HepG2 (cell line): ENCODE measurements at regions not wholly inside any gene's neighbourhood (a gene's known extent, or its start where the extent isn't known, plus 50 kb on each side); places are given as distances from the start of the nearest gene placed in this dataset.

Source experiments
- ATAC-seq: fragments of 200-7000 bp; cut with Tn5 transposase; 3 replicates; pipeline ENCODE4 v1.9.1; 2020; ENCODE audit warnings: mild to moderate bottlenecking, moderate library complexity
- BruUV-seq: library from RNA; stranded (reverse); fragments of 400-500 nt; replicated peaks from 2 replicates; lab custom pipeline; 2021; lab: Mats Ljungman, UMichigan
- CTCF ChIA-PET: fragments of 300-600 bp; formaldehyde crosslinking; extraction: SDS; loops from one replicate; lab custom pipeline; 2021; ENCODE audit warnings: low total read pairs, inconsistent platforms, low intra/inter-chr PET ratio; lab: Yijun Ruan, JAX
- POLR2A ChIA-PET: fragments of 350-600 bp; sonication (Branson Sonifier 250); formaldehyde crosslinking; loops from one replicate; lab custom pipeline; 2020; ENCODE audit warnings: antibody characterized with exemption, inconsistent platforms; lab: Yijun Ruan, JAX
- DNase-seq: peaks from one replicate; pipeline ENCODE4 v3.0.0-alpha.2; 2015; ENCODE audit warnings: low spot score
- FAIRE-seq: peaks from 3 replicates; lab custom pipeline; 2011; peaks lifted over from hg19 to GRCh38; lab: Jason Lieb, UNC
- H2AFZ ChIP-seq: one replicate; pipeline ENCODE4 v1.6.1; 2011; ENCODE audit warnings: low read length, inconsistent platforms
- H3K27ac ChIP-seq: fragments of 300-600 bp; 3 replicates; pipeline ENCODE4 v1.8.0; 2011; ENCODE audit warnings: mixed run types, mild to moderate bottlenecking, mixed read lengths, low read length, inconsistent platforms; ENCODE audit not compliant: insufficient read depth; ENCODE audit errors: extremely low read length
- H3K27me3 ChIP-seq, 2 experiments: fragments of 200-600 bp in 1 of 2; 2 replicates in 1 of 2; 3 replicates in 1 of 2; pipeline versions ENCODE4 v1.6.0 to v1.8.0; 2011; ENCODE audit warnings: low read length in 2 of 2, mild to moderate bottlenecking in 2 of 2, moderate library complexity in 2 of 2, inconsistent platforms in 1 of 2; ENCODE audit not compliant: insufficient read depth in 2 of 2, control insufficient read depth in 1 of 2
- H3K36me3 ChIP-seq, 2 experiments: fragments of 200-600 bp in 1 of 2; replicated peaks in 1 of 2; 2 replicates in 1 of 2; 3 replicates in 1 of 2; pipeline versions ENCODE4 v1.5.1 to v1.8.0; 2011; ENCODE audit warnings: low read length in 2 of 2, inconsistent platforms in 1 of 2; ENCODE audit not compliant: insufficient read depth in 2 of 2, control insufficient read depth in 1 of 2
- H3K4me1 ChIP-seq: 2 replicates; pipeline ENCODE4 v1.5.1; 2012; ENCODE audit warnings: low read length, inconsistent platforms; ENCODE audit not compliant: insufficient read depth
- H3K4me2 ChIP-seq: 2 replicates; pipeline ENCODE4 v1.6.0; 2011; ENCODE audit warnings: low read depth, low read length, inconsistent platforms
- H3K4me3 ChIP-seq, 3 experiments: fragments of 200-600 bp in 1 of 3; sonication (generic), shearing (Covaris generic) in 1 of 3; replicated peaks in 1 of 3; 2 replicates each; pipeline ENCODE4 v1.5.1; 2011 to 2016; ENCODE audit warnings: low read length in 3 of 3, inconsistent platforms in 2 of 3, low read depth in 2 of 3, mild to moderate bottlenecking in 2 of 3, control low read depth in 1 of 3, mixed read lengths in 1 of 3; ENCODE audit not compliant: insufficient read depth in 1 of 3
- H3K79me2 ChIP-seq: one replicate; pipeline ENCODE4 v1.6.1; 2011; ENCODE audit warnings: low read length, inconsistent platforms; ENCODE audit not compliant: insufficient read depth
- H3K9ac ChIP-seq: 2 replicates; pipeline ENCODE4 v1.6.0; 2011; ENCODE audit warnings: mild to moderate bottlenecking, low read depth, low read length, inconsistent platforms; ENCODE audit not compliant: insufficient read depth
- H3K9me3 ChIP-seq: 2 replicates; pipeline ENCODE4 v1.5.1; 2012; ENCODE audit warnings: mild to moderate bottlenecking, low read length
- H4K20me1 ChIP-seq: 2 replicates; pipeline ENCODE4 v1.6.0; 2011; ENCODE audit warnings: inconsistent platforms, mild to moderate bottlenecking, low read length, moderate library complexity; ENCODE audit not compliant: insufficient read depth
- ARNT ChIP-seq: fragments of 450-650 bp; IDR thresholded peaks from 2 replicates; pipeline ENCODE4 v1.6.1; 2017
- PBX3 ChIP-seq: sonication (generic); formaldehyde crosslinking; IDR thresholded peaks from 2 replicates; pipeline ENCODE4 v1.8.1; 2023; ENCODE audit warnings: missing genetic modification reagents, inconsistent platforms, borderline replicate concordance
- PHB2 ChIP-seq: fragments of 450-650 bp; IDR thresholded peaks from 2 replicates; pipeline ENCODE4 v1.6.1; 2018; ENCODE audit not compliant: partially characterized antibody
- RARA ChIP-seq: IDR thresholded peaks from 2 replicates; pipeline ENCODE4 v1.6.1; 2016; ENCODE audit warnings: missing genetic modification reagents, missing compliant biosample characterization
- SMC3 ChIP-seq: IDR thresholded peaks from 2 replicates; pipeline ENCODE4 v1.6.1; 2011; ENCODE audit warnings: low read length, improper control_type of control experiment
- SRSF4 ChIP-seq: fragments of 200-400 bp; formaldehyde crosslinking; IDR thresholded peaks from one replicate; pipeline ENCODE4 v1.6.1; 2018; ENCODE audit warnings: mild to moderate bottlenecking, low read depth, low read length, moderate library complexity; ENCODE audit not compliant: poor library complexity, severe bottlenecking
- WGBS: methylation state at CpG from one replicate; pipeline ENCODE4 v1.1.6; 2017; ENCODE audit warnings: low lambda C conversion rate; 5-methylcytosine and 5-hydroxymethylcytosine counted together
- in situ Hi-C: cut with HindIII; loops from 2 replicates; pipeline ENCODE4 v1.10.0; 2017; ENCODE audit warnings: low pct_unique_long_range_greater_than_20kb; ENCODE audit not compliant: extremely low pct_ligation_motif_present
- intact Hi-C: fragments of 100-400 bp; cut with micrococcal nuclease; formaldehyde crosslinking; loops from one replicate; pipeline ENCODE4 v1.10.0; 2022; ENCODE audit not compliant: unreplicated experiment

GRCh38 chr2:198315791-198316630 lies 511.6 kb downstream of the PLCL1 start:
- H3K4me2 ChIP-seq, result no peak overlapping the region
- intact Hi-C loops (loop anchor here (2.0 kb wide), 1 partner anchor 1423 kb away; no protein-coding TSS in a partner anchor), in situ Hi-C loops (loop anchor here (5.0 to 10.0 kb wide), 2 partner anchors 1166 to 1419 kb away; no protein-coding TSS in a partner anchor)
- POLR2A ChIA-PET, result no interaction called here
- 0 out of 5 replicates have a peak, but pooled peaks cover 2 to 7% of the 10 kb centered on the region in 2 experiments for H3K27me3 ChIP-seq
- no peaks in the 10 kb centered on the region for H3K36me3 ChIP-seq
- H4K20me1 ChIP-seq, result no peaks in the 10 kb centered on the region
- BruUV-seq, result no TSS peak
- ATAC-seq (no peak), FAIRE-seq (no peak), DNase-seq (no peak)
- no peak for TF ChIP-seq ARNT
- no peak for TF ChIP-seq PBX3 (CRISPR knock-in tag)
- no peak for TF ChIP-seq SRSF4
- TF ChIP-seq PHB2, result no peak
- TF ChIP-seq RARA (CRISPR knock-in tag), result no peak
- no peak for TF ChIP-seq SMC3
- H3K79me2 ChIP-seq, result no peaks in the 10 kb centered on the region
- no peak overlapping the region for H3K4me3 ChIP-seq
- H2AFZ ChIP-seq, result no peak overlapping the region
- CTCF ChIA-PET, result interaction anchor here (2.1 kb wide), 1 partner anchor 1169 kb away, joined by 6 read pairs; no protein-coding TSS in a partner anchor
- H3K4me1 ChIP-seq, result peaks cover 15% of the 10 kb centered on the region
- no peaks in the 10 kb centered on the region for H3K9me3 ChIP-seq
- WGBS, result 3% methylated on average over 4 of the region's 4 CpGs
- no peak overlapping the region for H3K27ac ChIP-seq
- no peak overlapping the region for H3K9ac ChIP-seq
